ENCODE measurements at regions not wholly inside any gene's neighbourhood (a gene's known extent, or its start where the extent isn't known, plus 50 kb on each side); places are given as distances from the start of the nearest gene placed in this dataset.

DNA sequence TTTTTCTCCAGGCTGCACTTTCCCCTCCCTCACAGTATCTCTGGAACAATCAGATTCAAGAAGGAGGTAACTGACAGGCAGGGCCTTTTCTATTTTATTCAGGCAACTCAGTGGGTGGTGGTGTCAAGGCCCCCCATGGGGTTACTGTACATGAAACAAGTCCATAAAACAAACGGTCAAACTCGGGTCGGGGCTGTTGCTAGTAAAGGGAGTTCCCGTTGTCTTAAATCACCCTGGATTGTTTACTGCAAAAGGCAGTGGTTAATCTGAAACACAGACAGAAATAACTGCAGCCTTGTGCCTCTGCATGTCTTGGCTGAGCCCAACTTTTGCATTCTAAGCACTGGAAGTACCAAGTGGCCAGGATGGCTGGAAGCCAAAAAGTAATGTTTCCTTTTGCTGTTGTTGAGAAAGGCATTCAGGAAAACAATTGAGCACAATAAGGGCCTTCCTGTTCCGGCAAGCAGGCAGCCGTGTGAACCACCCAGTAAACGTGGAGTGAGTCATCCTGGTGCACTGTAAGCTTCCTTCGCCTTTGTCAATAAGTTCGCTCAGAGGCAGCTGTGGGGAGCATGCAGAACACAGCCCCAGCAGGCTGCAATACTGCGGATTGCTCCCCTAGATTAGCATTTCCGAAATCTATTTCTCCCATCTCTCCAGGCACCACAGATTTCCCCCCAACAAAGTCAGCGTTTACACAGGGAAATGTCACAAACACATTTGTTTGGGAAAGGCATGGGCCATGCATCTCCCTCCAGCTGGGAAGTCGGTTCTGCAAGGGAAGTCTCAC is 149.6 kb downstream of the IRS1 start (continued):
- TF ChIP-seq ZNF136 (CRISPR knock-in tag; IDR thresholded peaks at IDR 0.05; ENCODE audit: low read depth) (peak; percentile 81; the same call in 1 of the 2 replicates), MXI1 (IDR thresholded peaks at IDR 0.05; ENCODE audit: borderline replicate concordance, low read depth, low read length) (no peak; the same call in 2 of the 3 replicates), HNRNPLL (IDR thresholded peaks at IDR 0.05; ENCODE audit: low read depth, low read length, poor library complexity, severe bottlenecking) (no peak), SNAPC2 (CRISPR knock-in tag; IDR thresholded peaks at IDR 0.05) (peak; percentile 76; the same call in 1 of the 2 replicates), ZFP90 (CRISPR knock-in tag; IDR thresholded peaks at IDR 0.05; ENCODE audit: borderline replicate concordance) (0 out of 2 replicates have a peak, but pooled peaks have one; percentile 71), ZNF746 (CRISPR knock-in tag; IDR thresholded peaks at IDR 0.05) (no peak), ZNF878 (CRISPR knock-in tag; IDR thresholded peaks at IDR 0.05) (peak; percentile 98), ZNF34 (CRISPR knock-in tag; IDR thresholded peaks at IDR 0.05; ENCODE audit: borderline replicate concordance) (0 out of 2 replicates have a peak, but pooled peaks have one; percentile 57), ZNF264 (CRISPR knock-in tag; IDR thresholded peaks at IDR 0.05) (0 out of 2 replicates have a peak, but pooled peaks have one; percentile 42), MATR3 (CRISPR knock-in tag; IDR thresholded peaks at IDR 0.05) (no peak), ZNF780A (CRISPR knock-in tag; IDR thresholded peaks at IDR 0.05) (no peak), ZNF282 (IDR thresholded peaks at IDR 0.05; ENCODE audit: partially characterized antibody) (no peak), ZNF343 (CRISPR knock-in tag; IDR thresholded peaks at IDR 0.05) (no peak)
- TF ChIP-seq, protein P1, sequence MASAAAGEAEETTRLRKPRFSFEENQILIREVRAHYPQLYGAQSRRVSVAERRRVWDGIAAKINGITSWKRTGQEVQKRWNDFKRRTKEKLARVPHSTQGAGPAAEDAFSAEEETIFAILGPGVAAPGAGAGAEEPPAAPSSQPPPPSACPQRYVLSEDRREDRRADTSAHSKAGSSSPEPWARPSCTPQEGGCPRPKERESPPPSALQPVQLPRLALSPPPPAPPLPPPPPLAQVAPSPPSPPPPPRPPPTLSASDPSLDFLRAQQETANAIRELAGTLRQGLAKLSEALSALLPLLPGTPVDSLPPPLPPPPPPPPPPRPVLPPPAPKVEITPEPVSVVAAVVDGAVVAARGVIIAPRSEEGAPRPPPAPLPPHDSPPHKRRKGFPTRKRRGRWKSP (CRISPR knock-in tag; IDR thresholded peaks at IDR 0.05): peak; percentile 74; the same call in 1 of the 2 replicates
- TF ChIP-seq, protein P2, sequence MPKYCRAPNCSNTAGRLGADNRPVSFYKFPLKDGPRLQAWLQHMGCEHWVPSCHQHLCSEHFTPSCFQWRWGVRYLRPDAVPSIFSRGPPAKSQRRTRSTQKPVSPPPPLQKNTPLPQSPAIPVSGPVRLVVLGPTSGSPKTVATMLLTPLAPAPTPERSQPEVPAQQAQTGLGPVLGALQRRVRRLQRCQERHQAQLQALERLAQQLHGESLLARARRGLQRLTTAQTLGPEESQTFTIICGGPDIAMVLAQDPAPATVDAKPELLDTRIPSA (CRISPR knock-in tag; IDR thresholded peaks at IDR 0.05; ENCODE audit: borderline replicate concordance): no peak
- TF ChIP-seq, protein P3, sequence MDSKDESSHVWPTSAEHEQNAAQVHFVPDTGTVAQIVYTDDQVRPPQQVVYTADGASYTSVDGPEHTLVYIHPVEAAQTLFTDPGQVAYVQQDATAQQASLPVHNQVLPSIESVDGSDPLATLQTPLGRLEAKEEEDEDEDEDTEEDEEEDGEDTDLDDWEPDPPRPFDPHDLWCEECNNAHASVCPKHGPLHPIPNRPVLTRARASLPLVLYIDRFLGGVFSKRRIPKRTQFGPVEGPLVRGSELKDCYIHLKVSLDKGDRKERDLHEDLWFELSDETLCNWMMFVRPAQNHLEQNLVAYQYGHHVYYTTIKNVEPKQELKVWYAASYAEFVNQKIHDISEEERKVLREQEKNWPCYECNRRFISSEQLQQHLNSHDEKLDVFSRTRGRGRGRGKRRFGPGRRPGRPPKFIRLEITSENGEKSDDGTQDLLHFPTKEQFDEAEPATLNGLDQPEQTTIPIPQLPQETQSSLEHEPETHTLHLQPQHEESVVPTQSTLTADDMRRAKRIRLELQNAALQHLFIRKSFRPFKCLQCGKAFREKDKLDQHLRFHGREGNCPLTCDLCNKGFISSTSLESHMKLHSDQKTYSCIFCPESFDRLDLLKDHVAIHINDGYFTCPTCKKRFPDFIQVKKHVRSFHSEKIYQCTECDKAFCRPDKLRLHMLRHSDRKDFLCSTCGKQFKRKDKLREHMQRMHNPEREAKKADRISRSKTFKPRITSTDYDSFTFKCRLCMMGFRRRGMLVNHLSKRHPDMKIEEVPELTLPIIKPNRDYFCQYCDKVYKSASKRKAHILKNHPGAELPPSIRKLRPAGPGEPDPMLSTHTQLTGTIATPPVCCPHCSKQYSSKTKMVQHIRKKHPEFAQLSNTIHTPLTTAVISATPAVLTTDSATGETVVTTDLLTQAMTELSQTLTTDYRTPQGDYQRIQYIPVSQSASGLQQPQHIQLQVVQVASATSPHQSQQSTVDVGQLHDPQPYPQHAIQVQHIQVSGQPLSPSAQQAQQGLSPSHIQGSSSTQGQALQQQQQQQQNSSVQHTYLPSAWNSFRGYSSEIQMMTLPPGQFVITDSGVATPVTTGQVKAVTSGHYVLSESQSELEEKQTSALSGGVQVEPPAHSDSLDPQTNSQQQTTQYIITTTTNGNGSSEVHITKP (CRISPR knock-in tag; IDR thresholded peaks at IDR 0.05; ENCODE audit: low read depth): no peak; the same call in 1 of the 2 replicates
- TF ChIP-seq, protein P4, sequence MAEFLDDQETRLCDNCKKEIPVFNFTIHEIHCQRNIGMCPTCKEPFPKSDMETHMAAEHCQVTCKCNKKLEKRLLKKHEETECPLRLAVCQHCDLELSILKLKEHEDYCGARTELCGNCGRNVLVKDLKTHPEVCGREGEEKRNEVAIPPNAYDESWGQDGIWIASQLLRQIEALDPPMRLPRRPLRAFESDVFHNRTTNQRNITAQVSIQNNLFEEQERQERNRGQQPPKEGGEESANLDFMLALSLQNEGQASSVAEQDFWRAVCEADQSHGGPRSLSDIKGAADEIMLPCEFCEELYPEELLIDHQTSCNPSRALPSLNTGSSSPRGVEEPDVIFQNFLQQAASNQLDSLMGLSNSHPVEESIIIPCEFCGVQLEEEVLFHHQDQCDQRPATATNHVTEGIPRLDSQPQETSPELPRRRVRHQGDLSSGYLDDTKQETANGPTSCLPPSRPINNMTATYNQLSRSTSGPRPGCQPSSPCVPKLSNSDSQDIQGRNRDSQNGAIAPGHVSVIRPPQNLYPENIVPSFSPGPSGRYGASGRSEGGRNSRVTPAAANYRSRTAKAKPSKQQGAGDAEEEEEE (CRISPR knock-in tag; IDR thresholded peaks at IDR 0.05; ENCODE audit: borderline replicate concordance): no peak
- TF ChIP-seq, protein P5, sequence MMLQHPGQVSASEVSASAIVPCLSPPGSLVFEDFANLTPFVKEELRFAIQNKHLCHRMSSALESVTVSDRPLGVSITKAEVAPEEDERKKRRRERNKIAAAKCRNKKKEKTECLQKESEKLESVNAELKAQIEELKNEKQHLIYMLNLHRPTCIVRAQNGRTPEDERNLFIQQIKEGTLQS (CRISPR knock-in tag; IDR thresholded peaks at IDR 0.05): peak; percentile 96
- TF ChIP-seq, protein P6, sequence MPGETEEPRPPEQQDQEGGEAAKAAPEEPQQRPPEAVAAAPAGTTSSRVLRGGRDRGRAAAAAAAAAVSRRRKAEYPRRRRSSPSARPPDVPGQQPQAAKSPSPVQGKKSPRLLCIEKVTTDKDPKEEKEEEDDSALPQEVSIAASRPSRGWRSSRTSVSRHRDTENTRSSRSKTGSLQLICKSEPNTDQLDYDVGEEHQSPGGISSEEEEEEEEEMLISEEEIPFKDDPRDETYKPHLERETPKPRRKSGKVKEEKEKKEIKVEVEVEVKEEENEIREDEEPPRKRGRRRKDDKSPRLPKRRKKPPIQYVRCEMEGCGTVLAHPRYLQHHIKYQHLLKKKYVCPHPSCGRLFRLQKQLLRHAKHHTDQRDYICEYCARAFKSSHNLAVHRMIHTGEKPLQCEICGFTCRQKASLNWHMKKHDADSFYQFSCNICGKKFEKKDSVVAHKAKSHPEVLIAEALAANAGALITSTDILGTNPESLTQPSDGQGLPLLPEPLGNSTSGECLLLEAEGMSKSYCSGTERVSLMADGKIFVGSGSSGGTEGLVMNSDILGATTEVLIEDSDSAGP (CRISPR knock-in tag; IDR thresholded peaks at IDR 0.05; ENCODE audit: borderline replicate concordance): peak; percentile 83
